Esophagus squamous epithelium (tissue), 5 donors: ENCODE measurements at regions not wholly inside any gene's neighbourhood (a gene's known extent, or its start where the extent isn't known, plus 50 kb on each side); places are given as distances from the start of the nearest gene placed in this dataset.
"Not testable (repeated sequence)": the region's sequence is repeated elsewhere in the genome, so short reads cannot be mapped to it uniquely, and the experiment has no call there.

Source experiments
- DNase-seq: peaks from one replicate; lab custom pipeline; 2025; lab: John Stamatoyannopoulos, UW
- H3K27ac ChIP-seq, 4 donors: fragments of 200-600 bp; sonication (generic); one replicate each; pipeline ENCODE4 v1.5.1; 2016 to 2019; ENCODE audit warnings: mild to moderate bottlenecking in 1 of 4
- H3K27me3 ChIP-seq, 4 donors: fragments of 200-600 bp; sonication (generic); 1 replicate in 3 of 4; 2 replicates in 1 of 4; pipeline versions ENCODE4 v1.5.1 to v1.6.0; 2017 to 2021; ENCODE audit warnings: antibody characterized with exemption in 1 of 4
- H3K36me3 ChIP-seq, 3 donors: fragments of 200-600 bp; sonication (generic); one replicate each; pipeline ENCODE4 v1.5.1; 2016 to 2019
- H3K4me1 ChIP-seq, 3 donors: fragments of 200-600 bp; sonication (generic); one replicate each; pipeline ENCODE4 v1.5.1; 2017 to 2019
- H3K4me3 ChIP-seq, 4 donors: fragments of 200-600 bp; sonication (generic); 1 replicate in 3 of 4; 2 replicates in 1 of 4; pipeline ENCODE4 v1.5.1; 2016 to 2019; ENCODE audit warnings: mild to moderate bottlenecking in 2 of 4, moderate library complexity in 1 of 4
- H3K9me3 ChIP-seq, 3 donors: fragments of 200-600 bp; sonication (generic); one replicate each; pipeline ENCODE4 v1.5.1; 2016 to 2019
- POLR2A ChIP-seq, 4 donors: fragments of 450-650 bp; IDR thresholded peaks; one replicate each; pipeline ENCODE4 v1.6.1; 2017; ENCODE audit warnings: antibody characterized with exemption in 4 of 4, mild to moderate bottlenecking in 4 of 4, moderate library complexity in 3 of 4
- WGBS, 2 donors: methylation state at CpG; one replicate each; pipeline ENCODE4 v1.1.5; 2018; 5-methylcytosine and 5-hydroxymethylcytosine counted together
- intact Hi-C: fragments of 100-400 bp; cut with DNase I; formaldehyde crosslinking; loops from one replicate; pipeline ENCODE4 v1.15.0; 2022
- TF ChIP-seq, protein P1 (sequence below), 6 experiments: fragments of 450-650 bp in 4 of 6; fragments of 200-600 bp in 2 of 6; sonication (generic) in 2 of 6; IDR thresholded peaks; one replicate each; pipeline ENCODE4 v1.5.1; 2016 to 2019; ENCODE audit warnings: antibody characterized with exemption in 6 of 6, mild to moderate bottlenecking in 4 of 6, moderate library complexity in 4 of 6
- donor health status: DM: yes; HTN: yes; CAD: no.

GRCh38 chr18:4720518-4720917, 265.4 kb upstream of the DLGAP1 start:
- TF ChIP-seq POLR2A (IDR thresholded peaks at IDR 0.05), result no peak
- TF ChIP-seq, protein P1, sequence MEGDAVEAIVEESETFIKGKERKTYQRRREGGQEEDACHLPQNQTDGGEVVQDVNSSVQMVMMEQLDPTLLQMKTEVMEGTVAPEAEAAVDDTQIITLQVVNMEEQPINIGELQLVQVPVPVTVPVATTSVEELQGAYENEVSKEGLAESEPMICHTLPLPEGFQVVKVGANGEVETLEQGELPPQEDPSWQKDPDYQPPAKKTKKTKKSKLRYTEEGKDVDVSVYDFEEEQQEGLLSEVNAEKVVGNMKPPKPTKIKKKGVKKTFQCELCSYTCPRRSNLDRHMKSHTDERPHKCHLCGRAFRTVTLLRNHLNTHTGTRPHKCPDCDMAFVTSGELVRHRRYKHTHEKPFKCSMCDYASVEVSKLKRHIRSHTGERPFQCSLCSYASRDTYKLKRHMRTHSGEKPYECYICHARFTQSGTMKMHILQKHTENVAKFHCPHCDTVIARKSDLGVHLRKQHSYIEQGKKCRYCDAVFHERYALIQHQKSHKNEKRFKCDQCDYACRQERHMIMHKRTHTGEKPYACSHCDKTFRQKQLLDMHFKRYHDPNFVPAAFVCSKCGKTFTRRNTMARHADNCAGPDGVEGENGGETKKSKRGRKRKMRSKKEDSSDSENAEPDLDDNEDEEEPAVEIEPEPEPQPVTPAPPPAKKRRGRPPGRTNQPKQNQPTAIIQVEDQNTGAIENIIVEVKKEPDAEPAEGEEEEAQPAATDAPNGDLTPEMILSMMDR (IDR thresholded peaks at IDR 0.05), result no peak
- WGBS, 2 donors, result 44 to 49% methylated on average over 2 of the region's 2 CpGs
- Histone ChIP-seq H3K4me3 (no peak overlapping the region), H3K27ac (no peak overlapping the region), H3K9me3 (no peaks in the 10 kb centered on the region), H3K36me3 (no peaks in the 10 kb centered on the region), H3K27me3 (no peaks in the 10 kb centered on the region), H3K4me1 (no peaks in the 10 kb centered on the region)
- no peak for DNase-seq
- intact Hi-C loops, result no loop called here

DNA sequence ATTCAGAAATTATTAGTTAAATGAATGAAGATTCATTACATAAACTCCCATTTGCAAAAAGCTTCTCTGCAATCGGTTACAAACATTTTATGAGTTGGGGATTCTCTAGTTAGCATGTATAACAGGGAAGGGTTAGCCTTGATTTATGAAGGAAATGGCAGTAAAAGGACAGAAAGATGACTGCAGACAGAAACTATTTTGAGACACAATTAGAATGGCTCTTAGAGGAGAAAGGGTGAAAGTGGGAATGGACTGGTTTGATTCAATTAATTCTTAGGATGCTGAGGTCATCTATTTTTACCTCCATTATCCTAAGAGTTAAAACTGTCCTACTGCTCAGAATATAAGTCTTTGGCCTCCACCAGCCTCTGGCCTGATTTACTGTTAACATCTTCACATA, 250.8 kb upstream of the DLGAP1 start:
- no peak overlapping the region for H3K27ac ChIP-seq
- H3K27me3 ChIP-seq, result no peaks in the 10 kb centered on the region
- intact Hi-C loops, result no loop called here
- no peaks in the 10 kb centered on the region for H3K36me3 ChIP-seq
- TF ChIP-seq POLR2A (IDR thresholded peaks at IDR 0.05), result no peak
- TF ChIP-seq, protein P1 (IDR thresholded peaks at IDR 0.05), result no peak
- H3K9me3 ChIP-seq, result no peaks in the 10 kb centered on the region
- WGBS, 2 donors, result 65 to 81% methylated on average over 1 of the region's 1 CpG
- no peak for DNase-seq
- H3K4me1 ChIP-seq, result no peaks in the 10 kb centered on the region
- no peak overlapping the region for H3K4me3 ChIP-seq

- DNase-seq, result no peak
Observed at GRCh38 chr18:4704781-4705180, 249.7 kb upstream of the DLGAP1 start.

DNA sequence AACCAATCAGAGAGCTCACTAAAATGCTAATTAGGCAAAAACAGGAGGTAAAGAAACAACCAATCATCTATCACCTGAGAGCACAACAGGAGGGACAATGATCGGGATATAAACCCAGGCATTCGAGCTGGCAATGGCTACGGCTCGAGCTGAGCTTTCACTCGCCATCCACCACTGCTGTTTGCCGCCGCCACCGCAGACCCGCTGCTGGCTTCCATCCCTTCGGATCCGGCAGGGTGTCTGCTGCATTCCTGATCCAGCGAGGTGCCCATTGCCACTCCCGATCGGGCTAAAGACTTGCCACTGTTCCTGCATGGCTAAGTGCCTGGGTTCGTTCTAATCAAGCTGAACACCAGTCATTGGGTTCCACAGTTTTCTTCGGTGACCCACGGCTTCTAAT, 236.7 kb upstream of the DLGAP1 start:
- H3K4me3 ChIP-seq, result no peak overlapping the region
- TF ChIP-seq, protein P1 (IDR thresholded peaks at IDR 0.05), result no peak
- no peaks in the 10 kb centered on the region for H3K4me1 ChIP-seq
- intact Hi-C loops, result no loop called here
- DNase-seq, result no peak
- no peaks in the 10 kb centered on the region for H3K36me3 ChIP-seq
- no peak overlapping the region for H3K27ac ChIP-seq
- 87 to 90% methylated on average over 16 to 17 of the region's 17 CpGs for WGBS, 2 donors
- H3K9me3 ChIP-seq, result peaks cover 0 to 17% (median 7%) of the 10 kb centered on the region in 3 donors
- no peaks in the 10 kb centered on the region for H3K27me3 ChIP-seq

More at GRCh38 chr18:4704781-4705180, 249.7 kb upstream of the DLGAP1 start:
- no peaks in the 10 kb centered on the region for H3K36me3 ChIP-seq
- no peak overlapping the region for H3K4me3 ChIP-seq
- intact Hi-C loops, result no loop called here
- no peaks in the 10 kb centered on the region for H3K4me1 ChIP-seq
- TF ChIP-seq, protein P1 (IDR thresholded peaks at IDR 0.05), result no peak
- TF ChIP-seq POLR2A (IDR thresholded peaks at IDR 0.05), result no peak
- no peaks in the 10 kb centered on the region for H3K27me3 ChIP-seq
- H3K9me3 ChIP-seq, result no peaks in the 10 kb centered on the region
- H3K27ac ChIP-seq, result no peak overlapping the region
- 22 to 33% methylated on average over 2 to 3 of the region's 3 CpGs for WGBS, 2 donors

DNA sequence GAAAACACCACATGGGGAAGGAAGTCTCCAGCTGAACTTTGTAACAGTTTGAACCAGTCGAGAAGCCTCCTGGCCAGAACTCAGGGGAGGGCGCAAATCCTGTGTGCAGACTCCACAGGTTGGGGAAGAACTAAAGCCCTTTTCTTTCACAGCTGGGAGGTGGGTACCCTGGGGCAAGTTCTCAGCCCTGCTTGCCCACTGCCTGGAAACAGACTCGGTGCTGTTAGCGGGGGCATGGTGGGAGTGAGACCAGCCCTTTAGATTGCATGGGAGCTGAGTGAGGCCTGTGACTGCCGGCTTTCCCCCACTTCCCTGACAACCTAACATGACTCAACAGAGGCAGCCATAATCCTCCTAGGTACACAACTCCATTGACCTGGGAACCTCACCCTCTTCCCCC, 223.6 kb upstream of the DLGAP1 start:
- H3K27me3 ChIP-seq, H3K36me3 ChIP-seq, intact Hi-C loops, DNase-seq, H3K27ac ChIP-seq, H3K4me3 ChIP-seq, H3K4me1 ChIP-seq: not testable (repeated sequence)
- WGBS, 2 donors, result 81 to 96% methylated on average over 2 to 4 of the region's 5 CpGs
- peaks cover 0 to 19% (median 0%) of the 10 kb centered on the region in 3 donors for H3K9me3 ChIP-seq

GRCh38 chr18:4677006-4677405, 221.9 kb upstream of the DLGAP1 start:
- 43 to 51% methylated on average over 2 to 3 of the region's 3 CpGs for WGBS, 2 donors
- H3K27ac ChIP-seq, result no peak overlapping the region
- no peak overlapping the region for H3K4me3 ChIP-seq
- TF ChIP-seq POLR2A (IDR thresholded peaks at IDR 0.05), result no peak
- TF ChIP-seq, protein P1 (IDR thresholded peaks at IDR 0.05), result no peak
- no peaks in the 10 kb centered on the region for H3K4me1 ChIP-seq
- H3K36me3 ChIP-seq, result no peaks in the 10 kb centered on the region
- H3K27me3 ChIP-seq, result no peaks in the 10 kb centered on the region
- peaks cover 0 to 16% (median 0%) of the 10 kb centered on the region in 3 donors for H3K9me3 ChIP-seq
- intact Hi-C loops, result no loop called here
- no peak for DNase-seq
